PC-9 (cell line): ENCODE measurements at regions not wholly inside any gene's neighbourhood (a gene's known extent, or its start where the extent isn't known, plus 50 kb on each side); places are given as distances from the start of the nearest gene placed in this dataset.

ENCODE experiments used
- EZH2 ChIP-seq: fragments of 200-600 bp; sonication (generic); IDR thresholded peaks from 2 replicates; pipeline ENCODE4 v1.8.0; 2017; ENCODE audit warnings: antibody characterized with exemption, low read depth
- TF ChIP-seq, protein P1 (sequence below): fragments of 200-600 bp; sonication (generic); conservative IDR thresholded peaks from 2 replicates; pipeline ENCODE4 v1.6.1; 2017; ENCODE audit warnings: mixed run types, antibody characterized with exemption, mild to moderate bottlenecking, moderate library complexity

- no peak for TF ChIP-seq EZH2
- TF ChIP-seq, protein P1, sequence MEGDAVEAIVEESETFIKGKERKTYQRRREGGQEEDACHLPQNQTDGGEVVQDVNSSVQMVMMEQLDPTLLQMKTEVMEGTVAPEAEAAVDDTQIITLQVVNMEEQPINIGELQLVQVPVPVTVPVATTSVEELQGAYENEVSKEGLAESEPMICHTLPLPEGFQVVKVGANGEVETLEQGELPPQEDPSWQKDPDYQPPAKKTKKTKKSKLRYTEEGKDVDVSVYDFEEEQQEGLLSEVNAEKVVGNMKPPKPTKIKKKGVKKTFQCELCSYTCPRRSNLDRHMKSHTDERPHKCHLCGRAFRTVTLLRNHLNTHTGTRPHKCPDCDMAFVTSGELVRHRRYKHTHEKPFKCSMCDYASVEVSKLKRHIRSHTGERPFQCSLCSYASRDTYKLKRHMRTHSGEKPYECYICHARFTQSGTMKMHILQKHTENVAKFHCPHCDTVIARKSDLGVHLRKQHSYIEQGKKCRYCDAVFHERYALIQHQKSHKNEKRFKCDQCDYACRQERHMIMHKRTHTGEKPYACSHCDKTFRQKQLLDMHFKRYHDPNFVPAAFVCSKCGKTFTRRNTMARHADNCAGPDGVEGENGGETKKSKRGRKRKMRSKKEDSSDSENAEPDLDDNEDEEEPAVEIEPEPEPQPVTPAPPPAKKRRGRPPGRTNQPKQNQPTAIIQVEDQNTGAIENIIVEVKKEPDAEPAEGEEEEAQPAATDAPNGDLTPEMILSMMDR: no peak
These were observed 104.3 kb upstream of the ARRDC3 start for GRCh38 chr5:91487420-91487819.
